KMS-11 (cell line): ENCODE measurements at regions not wholly inside any gene's neighbourhood (a gene's known extent, or its start where the extent isn't known, plus 50 kb on each side); places are given as distances from the start of the nearest gene placed in this dataset.

Source experiments
- H2AFZ ChIP-seq: fragments of 200-600 bp; sonication (generic); 2 replicates; pipeline ENCODE4 v1.6.1; 2016; ENCODE audit warnings: antibody characterized with exemption, mixed run types, low read depth
- H3K27ac ChIP-seq: fragments of 200-600 bp; sonication (generic); 2 replicates; pipeline ENCODE4 v1.6.1; 2016; ENCODE audit warnings: mild to moderate bottlenecking, mixed run types
- H3K27me3 ChIP-seq: fragments of 200-600 bp; sonication (generic); 2 replicates; pipeline ENCODE4 v1.6.1; 2017; ENCODE audit warnings: mild to moderate bottlenecking, low read depth, mixed run types, moderate library complexity; ENCODE audit not compliant: insufficient read depth
- H3K36me3 ChIP-seq: fragments of 200-600 bp; sonication (generic); 2 replicates; pipeline ENCODE4 v1.6.1; 2017; ENCODE audit warnings: mild to moderate bottlenecking, mixed run types; ENCODE audit not compliant: insufficient read depth
- H3K4me1 ChIP-seq: fragments of 200-600 bp; sonication (generic); 2 replicates; pipeline ENCODE4 v1.6.1; 2016; ENCODE audit warnings: mild to moderate bottlenecking, low read depth, mixed run types; ENCODE audit not compliant: poor library complexity, severe bottlenecking
- H3K4me2 ChIP-seq: fragments of 200-600 bp; sonication (generic); 2 replicates; pipeline ENCODE4 v1.7.0; 2016; ENCODE audit warnings: mild to moderate bottlenecking, mixed run types
- H3K4me3 ChIP-seq: fragments of 200-600 bp; sonication (generic); IDR thresholded peaks from 2 replicates; pipeline ENCODE4 v1.6.1; 2017; ENCODE audit warnings: low read depth, low read length, mixed read lengths; ENCODE audit not compliant: insufficient read depth
- H3K79me2 ChIP-seq: fragments of 200-600 bp; sonication (generic); 2 replicates; pipeline ENCODE4 v1.6.1; 2016; ENCODE audit warnings: low read depth, mixed run types; ENCODE audit not compliant: insufficient read depth
- H3K9ac ChIP-seq: fragments of 200-600 bp; sonication (generic); 2 replicates; pipeline ENCODE4 v1.6.1; 2016; ENCODE audit warnings: mild to moderate bottlenecking, mixed run types
- H4K20me1 ChIP-seq: fragments of 200-600 bp; sonication (generic); 2 replicates; pipeline ENCODE4 v1.6.1; 2016; ENCODE audit warnings: mild to moderate bottlenecking, mixed run types; ENCODE audit not compliant: insufficient read depth
- CTCF ChIP-seq: fragments of 200-600 bp; sonication (generic); conservative IDR thresholded peaks from 2 replicates; pipeline ENCODE4 v1.6.1; 2017; ENCODE audit warnings: low read depth, mild to moderate bottlenecking, antibody characterized with exemption, low read length, moderate library complexity, mixed read lengths

DNA sequence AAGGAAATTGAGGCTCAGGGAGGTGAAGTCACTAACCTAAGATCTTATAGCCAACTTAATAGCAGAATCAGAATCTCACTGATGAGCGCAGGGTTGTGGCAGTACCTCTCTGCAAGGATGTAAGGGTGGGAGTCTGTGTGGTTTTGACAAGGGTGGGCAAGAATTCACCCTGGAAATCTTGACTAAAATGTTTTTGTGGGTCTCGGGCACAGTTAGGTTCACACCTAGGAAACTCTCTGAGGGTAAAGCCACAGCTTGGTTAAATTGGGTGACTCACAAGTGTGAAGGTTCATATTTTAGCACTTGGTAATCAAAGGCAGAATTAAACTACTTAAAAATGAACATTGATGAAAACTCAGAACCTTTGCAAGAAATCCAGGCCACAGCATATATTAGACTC lies 178.2 kb upstream of the EOMES start:
- H3K27ac ChIP-seq = no peak overlapping the region
- H4K20me1 ChIP-seq = no peaks in the 10 kb centered on the region
- H3K4me3 ChIP-seq = no peak overlapping the region
- no peaks in the 10 kb centered on the region for H3K36me3 ChIP-seq
- H3K9ac ChIP-seq = no peak overlapping the region
- no peaks in the 10 kb centered on the region for H3K4me1 ChIP-seq
- no peak overlapping the region for H2AFZ ChIP-seq
- TF ChIP-seq CTCF = no peak
- H3K4me2 ChIP-seq = no peak overlapping the region
- H3K27me3 ChIP-seq = no peaks in the 10 kb centered on the region
- H3K79me2 ChIP-seq = no peaks in the 10 kb centered on the region

- no peak overlapping the region for H3K9ac ChIP-seq
- no peak overlapping the region for H3K27ac ChIP-seq
- H2AFZ ChIP-seq = no peak overlapping the region
- no peaks in the 10 kb centered on the region for H3K4me1 ChIP-seq
- no peak overlapping the region for H3K4me2 ChIP-seq
- H3K27me3 ChIP-seq = no peaks in the 10 kb centered on the region
- no peaks in the 10 kb centered on the region for H3K36me3 ChIP-seq
- TF ChIP-seq CTCF = no peak
- no peaks in the 10 kb centered on the region for H4K20me1 ChIP-seq
- H3K79me2 ChIP-seq = no peaks in the 10 kb centered on the region
- H3K4me3 ChIP-seq = no peak overlapping the region
Measured at GRCh38 chr3:27903446-27903845, 181.3 kb upstream of the EOMES start.

- H3K27me3 ChIP-seq = no peaks in the 10 kb centered on the region
- H3K27ac ChIP-seq = no peak overlapping the region
- H3K4me3 ChIP-seq = no peak overlapping the region
- TF ChIP-seq CTCF = no peak
- H3K36me3 ChIP-seq = no peaks in the 10 kb centered on the region
- no peaks in the 10 kb centered on the region for H4K20me1 ChIP-seq
- no peaks in the 10 kb centered on the region for H3K79me2 ChIP-seq
- H2AFZ ChIP-seq = no peak overlapping the region
- H3K4me2 ChIP-seq = no peak overlapping the region
- no peak overlapping the region for H3K9ac ChIP-seq
- no peaks in the 10 kb centered on the region for H3K4me1 ChIP-seq
Measured at GRCh38 chr3:27905625-27906024, 183.5 kb upstream of the EOMES start.

DNA sequence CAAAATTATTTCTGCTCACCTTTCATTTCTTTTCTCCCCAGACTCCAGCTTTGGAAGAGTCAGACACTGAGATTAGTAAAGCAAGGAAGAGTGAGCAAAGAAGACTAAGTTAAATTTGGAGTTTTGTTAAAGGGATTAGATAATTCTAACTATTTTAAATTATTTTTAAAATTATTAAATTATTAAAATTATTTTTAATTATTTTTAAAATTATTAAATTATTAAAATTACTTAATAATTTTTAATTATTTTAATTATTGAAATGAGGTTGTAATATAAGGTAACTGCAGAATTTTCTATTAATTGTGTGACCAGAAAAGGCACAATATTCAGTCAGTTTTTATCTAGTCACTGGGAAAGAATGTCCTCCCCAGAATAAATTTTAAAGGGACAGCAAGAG lies 185.0 kb upstream of the EOMES start:
- no peak for TF ChIP-seq CTCF
- H3K79me2 ChIP-seq = no peaks in the 10 kb centered on the region
- H3K36me3 ChIP-seq = no peaks in the 10 kb centered on the region
- H3K4me3 ChIP-seq = no peak overlapping the region
- H4K20me1 ChIP-seq = no peaks in the 10 kb centered on the region
- H3K4me1 ChIP-seq = no peaks in the 10 kb centered on the region
- H2AFZ ChIP-seq = no peak overlapping the region
- no peak overlapping the region for H3K9ac ChIP-seq
- H3K4me2 ChIP-seq = no peak overlapping the region
- H3K27me3 ChIP-seq = no peaks in the 10 kb centered on the region
- no peak overlapping the region for H3K27ac ChIP-seq

GRCh38 chr3:27907929-27908328 lies 185.8 kb upstream of the EOMES start:
- H3K4me1 ChIP-seq = no peaks in the 10 kb centered on the region
- no peak overlapping the region for H2AFZ ChIP-seq
- no peak overlapping the region for H3K27ac ChIP-seq
- no peak overlapping the region for H3K4me2 ChIP-seq
- no peaks in the 10 kb centered on the region for H3K79me2 ChIP-seq
- H4K20me1 ChIP-seq = no peaks in the 10 kb centered on the region
- H3K9ac ChIP-seq = no peak overlapping the region
- TF ChIP-seq CTCF = no peak
- H3K36me3 ChIP-seq = no peaks in the 10 kb centered on the region
- no peak overlapping the region for H3K4me3 ChIP-seq
- no peaks in the 10 kb centered on the region for H3K27me3 ChIP-seq
